Cardiac fibroblast (primary cell): ENCODE measurements at regions not wholly inside any gene's neighbourhood (a gene's known extent, or its start where the extent isn't known, plus 50 kb on each side); places are given as distances from the start of the nearest gene placed in this dataset.

ENCODE experiments used
- DNase-seq, 2 donors: peaks; one replicate each; pipeline versions ENCODE4 v3.0.0 to v3.0.0-alpha.2; 2010; ENCODE audit warnings: low read depth in 2 of 2
- H3K4me3 ChIP-seq, 2 donors: replicated peaks in 1 of 2; 1 replicate in 1 of 2; 2 replicates in 1 of 2; pipeline ENCODE4 v1.5.1; 2011; ENCODE audit warnings: low read depth in 2 of 2, low read length in 2 of 2, mild to moderate bottlenecking in 2 of 2, moderate library complexity in 1 of 2
- CTCF ChIP-seq: IDR thresholded peaks from one replicate; pipeline ENCODE4 v1.5.1; 2011; ENCODE audit warnings: low read depth, mild to moderate bottlenecking, low read length, inconsistent platforms

- no peak overlapping the region for H3K4me3 ChIP-seq
- no peak for TF ChIP-seq CTCF
- DNase-seq, result peak; percentile 23 to 37
Observed at GRCh38 chr20:11051136-11051535, 377.3 kb upstream of the JAG1 start.

- no peak for DNase-seq
- TF ChIP-seq CTCF, result no peak
- H3K4me3 ChIP-seq, result no peak overlapping the region
Observed at GRCh38 chr20:11053310-11053709, 379.5 kb upstream of the JAG1 start.

- DNase-seq, result no peak
- no peak for TF ChIP-seq CTCF
- H3K4me3 ChIP-seq, result no peak overlapping the region
Observed at GRCh38 chr20:11054266-11054993, 380.6 kb upstream of the JAG1 start.

- no peak for DNase-seq
- no peak for TF ChIP-seq CTCF
- no peak overlapping the region for H3K4me3 ChIP-seq
Observed at GRCh38 chr20:11056414-11056813, 382.6 kb upstream of the JAG1 start.

GRCh38 chr20:11057624-11058023, 383.8 kb upstream of the JAG1 start:
- DNase-seq, result peak; percentile 24 to 47
- TF ChIP-seq CTCF, result no peak
- H3K4me3 ChIP-seq, result no peak overlapping the region

- no peak overlapping the region for H3K4me3 ChIP-seq
- TF ChIP-seq CTCF, result no peak
- DNase-seq, result no peak
Observed at GRCh38 chr20:11059659-11060058, 385.9 kb upstream of the JAG1 start.
